GM20000 (cell line): ENCODE measurements at regions not wholly inside any gene's neighbourhood (a gene's known extent, or its start where the extent isn't known, plus 50 kb on each side); places are given as distances from the start of the nearest gene placed in this dataset.
"Not testable (repeated sequence)": the region's sequence is repeated elsewhere in the genome, so short reads cannot be mapped to it uniquely, and the experiment has no call there.

Experiments
- DNase-seq: peaks from one replicate; pipeline ENCODE4 v3.0.0; 2012; ENCODE audit warnings: low spot score
- TF ChIP-seq, protein P1 (sequence below): IDR thresholded peaks from 2 replicates; pipeline ENCODE4 v1.5.1; 2012; ENCODE audit warnings: mild to moderate bottlenecking, control low read depth; ENCODE audit errors: extremely low read depth, missing control alignments

GRCh38 chr3:17877299-17877698, 134.9 kb upstream of the TBC1D5 start:
- no peak for DNase-seq
- TF ChIP-seq, protein P1, sequence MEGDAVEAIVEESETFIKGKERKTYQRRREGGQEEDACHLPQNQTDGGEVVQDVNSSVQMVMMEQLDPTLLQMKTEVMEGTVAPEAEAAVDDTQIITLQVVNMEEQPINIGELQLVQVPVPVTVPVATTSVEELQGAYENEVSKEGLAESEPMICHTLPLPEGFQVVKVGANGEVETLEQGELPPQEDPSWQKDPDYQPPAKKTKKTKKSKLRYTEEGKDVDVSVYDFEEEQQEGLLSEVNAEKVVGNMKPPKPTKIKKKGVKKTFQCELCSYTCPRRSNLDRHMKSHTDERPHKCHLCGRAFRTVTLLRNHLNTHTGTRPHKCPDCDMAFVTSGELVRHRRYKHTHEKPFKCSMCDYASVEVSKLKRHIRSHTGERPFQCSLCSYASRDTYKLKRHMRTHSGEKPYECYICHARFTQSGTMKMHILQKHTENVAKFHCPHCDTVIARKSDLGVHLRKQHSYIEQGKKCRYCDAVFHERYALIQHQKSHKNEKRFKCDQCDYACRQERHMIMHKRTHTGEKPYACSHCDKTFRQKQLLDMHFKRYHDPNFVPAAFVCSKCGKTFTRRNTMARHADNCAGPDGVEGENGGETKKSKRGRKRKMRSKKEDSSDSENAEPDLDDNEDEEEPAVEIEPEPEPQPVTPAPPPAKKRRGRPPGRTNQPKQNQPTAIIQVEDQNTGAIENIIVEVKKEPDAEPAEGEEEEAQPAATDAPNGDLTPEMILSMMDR = no peak

- no peak for DNase-seq
- TF ChIP-seq, protein P1 = no peak
Observed at GRCh38 chr3:17874636-17875035, 132.2 kb upstream of the TBC1D5 start.

- TF ChIP-seq, protein P1 = no peak
- DNase-seq = no peak
Observed at GRCh38 chr3:17872457-17872856, 130.0 kb upstream of the TBC1D5 start.

DNA sequence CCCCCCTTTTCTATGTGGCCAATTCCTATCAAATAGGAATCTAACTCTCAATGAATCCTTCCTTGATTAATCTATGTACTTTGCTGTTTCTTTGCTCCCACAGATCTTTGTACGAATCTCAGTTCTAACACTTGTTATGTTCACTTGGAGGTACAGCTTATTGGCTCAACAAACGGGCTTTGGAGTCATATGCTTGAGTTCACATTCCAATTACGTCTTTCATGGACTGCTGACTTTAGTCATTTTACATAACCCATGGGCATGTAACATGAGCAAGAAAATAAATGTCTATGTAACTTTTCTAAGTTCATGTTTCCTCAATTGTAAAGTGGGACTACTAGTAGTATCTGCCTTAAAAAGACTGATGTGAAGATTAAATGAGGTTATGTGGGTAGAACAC, 123.2 kb upstream of the TBC1D5 start:
- DNase-seq = no peak
- TF ChIP-seq, protein P1 = no peak

GRCh38 chr3:17861476-17861875, 119.0 kb upstream of the TBC1D5 start:
- DNase-seq = no peak
- TF ChIP-seq, protein P1 = no peak

- DNase-seq = not testable (repeated sequence)
Observed at GRCh38 chr3:17860840-17861471, 118.5 kb upstream of the TBC1D5 start.

- DNase-seq = no peak
- TF ChIP-seq, protein P1 = no peak
Observed at GRCh38 chr3:17852217-17852616, 109.8 kb upstream of the TBC1D5 start.

- TF ChIP-seq, protein P1 = no peak
- DNase-seq = no peak
Observed at GRCh38 chr3:17850448-17850847, 108.0 kb upstream of the TBC1D5 start.
